Sigmoid colon (tissue), 6 donors: ENCODE measurements at regions not wholly inside any gene's neighbourhood (a gene's known extent, or its start where the extent isn't known, plus 50 kb on each side); places are given as distances from the start of the nearest gene placed in this dataset.
"Not testable (repeated sequence)": the region's sequence is repeated elsewhere in the genome, so short reads cannot be mapped to it uniquely, and the experiment has no call there.

Source experiments
- DNase-seq: peaks from one replicate; pipeline ENCODE4 v3.0.0-alpha.2; 2019
- H3K27ac ChIP-seq, 4 donors: fragments of 200-600 bp; sonication (generic); one replicate each; pipeline ENCODE4 v1.5.1; 2016 to 2019; ENCODE audit warnings: mild to moderate bottlenecking in 1 of 4
- H3K27me3 ChIP-seq, 3 donors: fragments of 200-600 bp; sonication (generic); one replicate each; pipeline ENCODE4 v1.5.1; 2019; ENCODE audit warnings: mild to moderate bottlenecking in 1 of 3
- H3K36me3 ChIP-seq, 4 donors: fragments of 200-600 bp; sonication (generic); one replicate each; pipeline ENCODE4 v1.5.1; 2016 to 2019
- H3K4me1 ChIP-seq, 4 donors: fragments of 200-600 bp; sonication (generic); one replicate each; pipeline ENCODE4 v1.5.1; 2017 to 2019
- H3K4me3 ChIP-seq, 4 donors: fragments of 200-600 bp; sonication (generic); one replicate each; pipeline ENCODE4 v1.5.1; 2017 to 2019; ENCODE audit warnings: mild to moderate bottlenecking in 2 of 4, moderate library complexity in 1 of 4
- H3K9me3 ChIP-seq, 4 donors: fragments of 200-600 bp in 3 of 4; sonication (generic) in 3 of 4; one replicate each; pipeline versions ENCODE4 v1.5.1 to v1.6.1; 2013 to 2019
- CTCF ChIP-seq, 4 experiments: fragments of 450-650 bp in 3 of 4; fragments of 200-600 bp in 1 of 4; IDR thresholded peaks; one replicate each; pipeline ENCODE4 v1.5.1; 2016 to 2019; ENCODE audit warnings: antibody characterized with exemption in 4 of 4, mild to moderate bottlenecking in 3 of 4, moderate library complexity in 2 of 4
- EP300 ChIP-seq, 4 donors: sonication (generic); formaldehyde crosslinking; IDR thresholded peaks; one replicate each; pipeline ENCODE4 v1.6.1; 2017; ENCODE audit warnings: antibody characterized with exemption in 4 of 4
- POLR2A ChIP-seq, 2 donors: fragments of 450-650 bp; IDR thresholded peaks; one replicate each; pipeline ENCODE4 v1.6.1; 2016; ENCODE audit warnings: antibody characterized with exemption in 2 of 2, mild to moderate bottlenecking in 2 of 2, moderate library complexity in 2 of 2
- POLR2AphosphoS5 ChIP-seq, 4 donors: sonication (generic); formaldehyde crosslinking; IDR thresholded peaks; one replicate each; pipeline ENCODE4 v1.6.1; 2017; ENCODE audit warnings: antibody characterized with exemption in 4 of 4
- WGBS, 2 donors: extraction: QIAGEN DNeasy Blood & Tissue Kit; methylation state at CpG; one replicate each; pipeline ENCODE4 v1.1.7; 2013; 5-methylcytosine and 5-hydroxymethylcytosine counted together
- intact Hi-C: fragments of 100-400 bp; cut with DNase I; formaldehyde crosslinking; loops from one replicate; pipeline ENCODE4 v1.15.1; 2023
- donor health status: healthy with polysubstance abuse.
- donor health status: healthy.

GRCh38 chr15:70235347-70235746, 137.6 kb upstream of the TLE3 start:
- DNase-seq, result peak; percentile 90
- intact Hi-C loops, result no loop called here

GRCh38 chr15:70234256-70234905, 136.7 kb upstream of the TLE3 start:
- TF ChIP-seq POLR2AphosphoS5 (IDR thresholded peaks at IDR 0.05) (no peak), POLR2A (IDR thresholded peaks at IDR 0.05) (no peak), CTCF (IDR thresholded peaks at IDR 0.05) (no peak), EP300 (IDR thresholded peaks at IDR 0.05) (no peak)
- Histone ChIP-seq H3K9me3 (no peaks in the 10 kb centered on the region), H3K4me3 (no peak overlapping the region), H3K4me1 (peaks cover 0 to 25% (median 20%) of the 10 kb centered on the region in 4 donors), H3K36me3 (no peaks in the 10 kb centered on the region), H3K27ac (peak overlapping the region in 2 of 4 donors; percentile 55 to 70), H3K27me3 (no peaks in the 10 kb centered on the region)
- intact Hi-C loops, result no loop called here
- DNase-seq, result peak; percentile 44
- WGBS, 2 donors, result 76 to 87% methylated on average over 9 of the region's 9 CpGs

More at GRCh38 chr15:70235347-70235746, 137.6 kb upstream of the TLE3 start:
- 68 to 85% methylated on average over 5 of the region's 5 CpGs for WGBS, 2 donors
- H3K27ac ChIP-seq, result peak overlapping the region in 3 of 4 donors; percentile 55 to 70 (median 61)
- no peaks in the 10 kb centered on the region for H3K36me3 ChIP-seq
- H3K4me3 ChIP-seq, result no peak overlapping the region
- peak; percentile 75 to 89 (median 87) for TF ChIP-seq POLR2AphosphoS5 (IDR thresholded peaks at IDR 0.05)
- no peak for TF ChIP-seq CTCF (IDR thresholded peaks at IDR 0.05)
- peak; percentile 54 to 82 (median 61) for TF ChIP-seq EP300 (IDR thresholded peaks at IDR 0.05)
- H3K4me1 ChIP-seq, result peaks cover 0 to 25% (median 20%) of the 10 kb centered on the region in 4 donors
- no peaks in the 10 kb centered on the region for H3K27me3 ChIP-seq
- H3K9me3 ChIP-seq, result no peaks in the 10 kb centered on the region

GRCh38 chr15:70231484-70231883, 133.8 kb upstream of the TLE3 start:
- no peak for DNase-seq
- 55 to 95% methylated on average over 1 of the region's 1 CpG for WGBS, 2 donors
- Histone ChIP-seq H3K4me1 (peaks cover 0 to 21% (median 20%) of the 10 kb centered on the region in 4 donors), H3K4me3 (no peak overlapping the region), H3K27ac (no peak overlapping the region), H3K36me3 (no peaks in the 10 kb centered on the region), H3K9me3 (no peaks in the 10 kb centered on the region), H3K27me3 (no peaks in the 10 kb centered on the region)
- TF ChIP-seq POLR2AphosphoS5 (IDR thresholded peaks at IDR 0.05) (no peak), CTCF (IDR thresholded peaks at IDR 0.05) (no peak), EP300 (IDR thresholded peaks at IDR 0.05) (no peak), POLR2A (IDR thresholded peaks at IDR 0.05) (no peak)
- intact Hi-C loops, result no loop called here

GRCh38 chr15:70227918-70228317, 130.2 kb upstream of the TLE3 start:
- WGBS, 2 donors, result 95 to 97% methylated on average over 3 of the region's 3 CpGs
- H3K4me3 ChIP-seq, intact Hi-C loops, H3K27me3 ChIP-seq, H3K27ac ChIP-seq, H3K36me3 ChIP-seq, H3K4me1 ChIP-seq, H3K9me3 ChIP-seq, DNase-seq: not testable (repeated sequence)

GRCh38 chr15:70227147-70227546, 129.4 kb upstream of the TLE3 start:
- intact Hi-C loops, result no loop called here

More at GRCh38 chr15:70227147-70227546, 129.4 kb upstream of the TLE3 start:
- no peak for DNase-seq
- 91 to 95% methylated on average over 1 of the region's 1 CpG for WGBS, 2 donors
- TF ChIP-seq CTCF (IDR thresholded peaks at IDR 0.05) (no peak), POLR2A (IDR thresholded peaks at IDR 0.05) (no peak), EP300 (IDR thresholded peaks at IDR 0.05) (no peak), POLR2AphosphoS5 (IDR thresholded peaks at IDR 0.05) (no peak)
- H3K4me1 ChIP-seq, result peaks cover 0 to 9% (median 4%) of the 10 kb centered on the region in 4 donors
- no peak overlapping the region for H3K27ac ChIP-seq
- no peaks in the 10 kb centered on the region for H3K9me3 ChIP-seq
- H3K4me3 ChIP-seq, result no peak overlapping the region
- no peaks in the 10 kb centered on the region for H3K36me3 ChIP-seq
- H3K27me3 ChIP-seq, result no peaks in the 10 kb centered on the region
